Panc1 (cell line): ENCODE measurements at regions not wholly inside any gene's neighbourhood (a gene's known extent, or its start where the extent isn't known, plus 50 kb on each side); places are given as distances from the start of the nearest gene placed in this dataset.

ENCODE experiments used
- ATAC-seq: fragments of 200-7000 bp; cut with Tn5 transposase; 2 replicates; pipeline ENCODE4 v1.9.1; 2020; ENCODE audit warnings: mild to moderate bottlenecking, moderate library complexity
- BruUV-seq: library from RNA; stranded (reverse); fragments of 400-500 nt; replicated peaks from 2 replicates; lab custom pipeline; 2021; lab: Mats Ljungman, UMichigan
- CTCF ChIA-PET: fragments of 300-600 bp; sonication (Branson Sonifier 250); formaldehyde crosslinking; loops from one replicate; lab custom pipeline; 2022; ENCODE audit warnings: antibody characterized with exemption; lab: Charles Lee
- POLR2A ChIA-PET: fragments of 300-600 bp; sonication (Branson Sonifier 250); formaldehyde crosslinking; loops from one replicate; lab custom pipeline; 2022; ENCODE audit warnings: antibody characterized with exemption; lab: Charles Lee
- DNase-seq: peaks from one replicate; pipeline ENCODE4 v3.0.0-alpha.2; 2010; ENCODE audit warnings: low read depth, low spot score
- H3K27ac ChIP-seq: 2 replicates; pipeline ENCODE4 v1.5.1; 2011; ENCODE audit warnings: mild to moderate bottlenecking, low read length, inconsistent platforms
- H3K27me3 ChIP-seq: fragments of 200-500 bp; sonication (Bioruptor generic); 2 replicates; pipeline ENCODE4 v1.6.0; 2014; ENCODE audit warnings: low read length, inconsistent platforms; ENCODE audit not compliant: control insufficient read depth, insufficient read depth
- H3K36me3 ChIP-seq: fragments of 200-500 bp; sonication (Bioruptor generic); 2 replicates; pipeline ENCODE4 v1.5.1; 2014; ENCODE audit warnings: inconsistent platforms, mild to moderate bottlenecking, low read length, moderate library complexity; ENCODE audit not compliant: control insufficient read depth, insufficient read depth
- H3K4me1 ChIP-seq: 2 replicates; pipeline ENCODE4 v1.5.1; 2011; ENCODE audit warnings: inconsistent platforms, mild to moderate bottlenecking, low read length, moderate library complexity; ENCODE audit not compliant: control insufficient read depth, insufficient read depth
- H3K4me3 ChIP-seq, 2 experiments: 2 replicates each; pipeline ENCODE4 v1.5.1; 2011 to 2012; ENCODE audit warnings: low read depth in 2 of 2, low read length in 2 of 2, mild to moderate bottlenecking in 2 of 2, inconsistent platforms in 1 of 2, moderate library complexity in 1 of 2
- H3K9me3 ChIP-seq: fragments of 200-500 bp; sonication (Bioruptor generic); 2 replicates; pipeline ENCODE4 v1.5.1; 2014; ENCODE audit warnings: low read depth, mild to moderate bottlenecking, inconsistent platforms, low read length, moderate library complexity; ENCODE audit not compliant: control insufficient read depth, insufficient read depth
- CTCF ChIP-seq: fragments of 450-650 bp; IDR thresholded peaks from 2 replicates; pipeline ENCODE4 v1.5.1; 2017; ENCODE audit warnings: mild to moderate bottlenecking
- POLR2AphosphoS5 ChIP-seq: IDR thresholded peaks from 2 replicates; pipeline ENCODE4 v1.6.1; 2012; ENCODE audit warnings: mild to moderate bottlenecking, low read depth, low read length, moderate library complexity
- REST ChIP-seq, 2 experiments: IDR thresholded peaks; 2 replicates each; pipeline ENCODE4 v1.6.1; 2011 to 2012; ENCODE audit warnings: low read depth in 2 of 2, control low read depth in 1 of 2, low read length in 1 of 2, mild to moderate bottlenecking in 1 of 2, moderate library complexity in 1 of 2; ENCODE audit not compliant: insufficient read depth in 1 of 2
- SIN3A ChIP-seq: IDR thresholded peaks from 2 replicates; pipeline ENCODE4 v1.6.1; 2012; ENCODE audit warnings: low read depth, mild to moderate bottlenecking, low read length, moderate library complexity, borderline replicate concordance; ENCODE audit not compliant: insufficient read depth
- TCF7L2 ChIP-seq: IDR thresholded peaks from 2 replicates; pipeline ENCODE4 v1.6.1; 2011; ENCODE audit warnings: mild to moderate bottlenecking, low read depth, low read length, inconsistent platforms
- in situ Hi-C: cut with HindIII; loops from 2 replicates; pipeline ENCODE4 v1.10.0; 2016; ENCODE audit warnings: low sequenced_read_pairs, low pct_unique_long_range_greater_than_20kb
- intact Hi-C: fragments of 100-400 bp; cut with micrococcal nuclease; formaldehyde crosslinking; loops from one replicate; pipeline ENCODE4 v1.10.0; 2022; ENCODE audit not compliant: unreplicated experiment

DNA sequence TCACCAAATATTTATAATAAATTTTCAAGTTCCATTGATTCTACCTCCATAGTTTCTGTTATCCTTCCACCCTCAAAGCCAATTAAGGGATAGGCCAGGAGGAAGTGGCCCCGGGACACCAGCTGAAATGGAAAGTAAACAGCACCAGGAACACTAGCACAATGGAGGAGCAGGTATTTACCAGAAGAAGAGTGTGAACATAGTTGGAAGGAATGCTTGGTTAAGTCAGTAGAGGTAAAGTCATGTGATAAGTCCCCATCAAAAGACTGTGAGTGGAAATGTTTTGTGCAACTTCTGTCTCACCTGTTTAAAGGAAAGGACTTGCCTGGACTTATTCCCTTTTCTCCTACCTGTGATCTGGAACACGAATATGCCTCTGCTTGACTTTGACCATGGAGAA lies 146.7 kb upstream of the RAI14 start:
- in situ Hi-C loops = no loop called here
- Histone ChIP-seq H3K4me1 (no peaks in the 10 kb centered on the region), H3K27ac (no peak overlapping the region), H3K27me3 (no peaks in the 10 kb centered on the region; the same call in 1 of the 2 replicates), H3K9me3 (no peaks in the 10 kb centered on the region), H3K4me3 (no peak overlapping the region), H3K36me3 (no peaks in the 10 kb centered on the region)
- ChIA-PET POLR2A (no interaction called here), CTCF (no interaction called here)
- intact Hi-C loops = no loop called here
- no peak for TF ChIP-seq SIN3A
- no peak for TF ChIP-seq CTCF
- TF ChIP-seq POLR2AphosphoS5 = no peak
- no peak for TF ChIP-seq REST (IDR thresholded peaks at IDR 0.05; ENCODE audit: insufficient read depth in 1 of 2, low read depth in 2 of 2, low read length in 1 of 2)
- TF ChIP-seq TCF7L2 = no peak
- no peak for DNase-seq
- ATAC-seq = no peak
- no TSS peak for BruUV-seq

GRCh38 chr5:34510002-34510401 lies 146.1 kb upstream of the RAI14 start:
- H3K9me3 ChIP-seq = no peaks in the 10 kb centered on the region
- ATAC-seq = no peak
- intact Hi-C loops (no loop called here), in situ Hi-C loops (no loop called here)
- BruUV-seq = no TSS peak
- H3K36me3 ChIP-seq = no peaks in the 10 kb centered on the region
- H3K27me3 ChIP-seq = no peaks in the 10 kb centered on the region; the same call in 1 of the 2 replicates
- H3K27ac ChIP-seq = no peak overlapping the region
- ChIA-PET CTCF (no interaction called here), POLR2A (no interaction called here)
- H3K4me1 ChIP-seq = no peaks in the 10 kb centered on the region
- DNase-seq = no peak
- no peak overlapping the region for H3K4me3 ChIP-seq
- TF ChIP-seq TCF7L2 = no peak
- no peak for TF ChIP-seq CTCF
- no peak for TF ChIP-seq SIN3A
- TF ChIP-seq POLR2AphosphoS5 = no peak
